ENCODE measurements at regions not wholly inside any gene's neighbourhood (a gene's known extent, or its start where the extent isn't known, plus 50 kb on each side); places are given as distances from the start of the nearest gene placed in this dataset.

DNA sequence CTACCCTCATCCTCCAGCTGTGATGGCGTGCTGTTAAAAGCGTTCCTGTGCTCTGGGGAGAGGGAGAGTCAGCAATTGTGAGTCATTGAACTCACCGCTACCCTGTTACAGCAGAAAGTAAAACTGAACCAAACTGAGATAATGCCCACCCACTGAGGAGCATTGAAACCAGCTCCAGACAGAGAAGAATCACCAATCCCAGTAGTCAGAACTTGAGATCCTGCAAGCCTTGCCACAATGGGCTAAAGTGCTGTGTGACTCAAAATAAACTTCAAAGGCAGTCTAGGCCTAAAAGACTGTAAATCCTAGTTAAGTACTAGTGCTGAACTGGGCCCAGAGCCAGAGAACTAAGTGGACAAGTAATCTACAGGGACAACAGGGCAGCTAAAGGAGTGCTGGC lies 1394.2 kb upstream of the DIAPH2 start:
- TF ChIP-seq POLR2A (IDR thresholded peaks at IDR 0.05), result no peak
- TF ChIP-seq, protein P1, sequence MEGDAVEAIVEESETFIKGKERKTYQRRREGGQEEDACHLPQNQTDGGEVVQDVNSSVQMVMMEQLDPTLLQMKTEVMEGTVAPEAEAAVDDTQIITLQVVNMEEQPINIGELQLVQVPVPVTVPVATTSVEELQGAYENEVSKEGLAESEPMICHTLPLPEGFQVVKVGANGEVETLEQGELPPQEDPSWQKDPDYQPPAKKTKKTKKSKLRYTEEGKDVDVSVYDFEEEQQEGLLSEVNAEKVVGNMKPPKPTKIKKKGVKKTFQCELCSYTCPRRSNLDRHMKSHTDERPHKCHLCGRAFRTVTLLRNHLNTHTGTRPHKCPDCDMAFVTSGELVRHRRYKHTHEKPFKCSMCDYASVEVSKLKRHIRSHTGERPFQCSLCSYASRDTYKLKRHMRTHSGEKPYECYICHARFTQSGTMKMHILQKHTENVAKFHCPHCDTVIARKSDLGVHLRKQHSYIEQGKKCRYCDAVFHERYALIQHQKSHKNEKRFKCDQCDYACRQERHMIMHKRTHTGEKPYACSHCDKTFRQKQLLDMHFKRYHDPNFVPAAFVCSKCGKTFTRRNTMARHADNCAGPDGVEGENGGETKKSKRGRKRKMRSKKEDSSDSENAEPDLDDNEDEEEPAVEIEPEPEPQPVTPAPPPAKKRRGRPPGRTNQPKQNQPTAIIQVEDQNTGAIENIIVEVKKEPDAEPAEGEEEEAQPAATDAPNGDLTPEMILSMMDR (IDR thresholded peaks at IDR 0.05), result no peak
